SK-N-SH (cell line): ENCODE measurements at regions not wholly inside any gene's neighbourhood (a gene's known extent, or its start where the extent isn't known, plus 50 kb on each side); places are given as distances from the start of the nearest gene placed in this dataset.

Source experiments
- CTCF ChIA-PET: fragments of 300-600, 350-600 bp; formaldehyde crosslinking; extraction: SDS; loops from one replicate; lab custom pipeline; 2021; lab: Yijun Ruan, JAX
- POLR2A ChIA-PET: fragments of 350-600 bp; sonication (Branson Sonifier 250); formaldehyde crosslinking; extraction: SDS; loops from one replicate; lab custom pipeline; 2020; ENCODE audit warnings: antibody characterized with exemption, inconsistent platforms; lab: Yijun Ruan, JAX
- DNase-seq: peaks from one replicate; pipeline ENCODE4 v3.0.0; 2012
- H2AFZ ChIP-seq: fragments of 200-600 bp; sonication (generic); 2 replicates; pipeline ENCODE4 v1.8.1; 2016; ENCODE audit warnings: antibody characterized with exemption, mild to moderate bottlenecking, low read depth
- H3F3A ChIP-seq: fragments of 200-600 bp; sonication (generic); replicated peaks from 2 replicates; pipeline ENCODE3; 2016; ENCODE audit warnings: antibody characterized with exemption, mild to moderate bottlenecking; ENCODE audit not compliant: insufficient read depth
- H3K27ac ChIP-seq, 2 experiments: fragments of 200-500 bp in 1 of 2; fragments of 200-600 bp in 1 of 2; sonication (Bioruptor generic) in 1 of 2; sonication (generic), shearing (Covaris generic) in 1 of 2; 2 replicates each; pipeline versions ENCODE4 v1.5.1 to v1.6.1; 2014 to 2016; ENCODE audit warnings: low read depth in 2 of 2, inconsistent platforms in 1 of 2, low read length in 1 of 2, mild to moderate bottlenecking in 1 of 2, mixed read lengths in 1 of 2
- H3K27me3 ChIP-seq: fragments of 200-600 bp; sonication (generic), shearing (Covaris generic); 2 replicates; pipeline ENCODE4 v1.6.1; 2016; ENCODE audit warnings: mixed run types; ENCODE audit not compliant: insufficient read depth
- H3K36me3 ChIP-seq, 2 experiments: fragments of 200-500 bp in 1 of 2; fragments of 200-600 bp in 1 of 2; sonication (Bioruptor generic) in 1 of 2; sonication (generic) in 1 of 2; replicated peaks in 1 of 2; 2 replicates each; pipeline versions ENCODE3 to v1.5.1; 2014 to 2016; ENCODE audit warnings: low read length in 1 of 2, mild to moderate bottlenecking in 1 of 2; ENCODE audit not compliant: insufficient read depth in 2 of 2, control insufficient read depth in 1 of 2
- H3K4me1 ChIP-seq, 2 experiments: fragments of 200-500 bp in 1 of 2; fragments of 200-600 bp in 1 of 2; sonication (Bioruptor generic) in 1 of 2; sonication (generic), shearing (Covaris generic) in 1 of 2; 2 replicates each; pipeline versions ENCODE4 v1.5.1 to v1.6.1; 2014 to 2016; ENCODE audit warnings: low read depth in 1 of 2, low read length in 1 of 2, mixed run types in 1 of 2; ENCODE audit not compliant: insufficient read depth in 2 of 2, control insufficient read depth in 1 of 2
- H3K4me2 ChIP-seq: fragments of 200-600 bp; sonication (generic), shearing (Covaris generic); 2 replicates; pipeline ENCODE4 v1.6.1; 2017; ENCODE audit warnings: mixed run types
- H3K4me3 ChIP-seq, 2 experiments: fragments of 200-500 bp in 1 of 2; fragments of 200-600 bp in 1 of 2; sonication (Bioruptor generic) in 1 of 2; sonication (generic), shearing (Covaris generic) in 1 of 2; 2 replicates each; pipeline versions ENCODE4 v1.5.1 to v1.8.1; 2014 to 2016; ENCODE audit warnings: low read depth in 2 of 2, inconsistent platforms in 1 of 2, low read length in 1 of 2, mild to moderate bottlenecking in 1 of 2, mixed read lengths in 1 of 2, moderate library complexity in 1 of 2
- H3K79me2 ChIP-seq: fragments of 200-600 bp; sonication (generic); 2 replicates; pipeline ENCODE4 v1.8.1; 2017; ENCODE audit warnings: mild to moderate bottlenecking; ENCODE audit not compliant: insufficient read depth
- H3K9ac ChIP-seq: fragments of 200-600 bp; sonication (generic); 2 replicates; pipeline ENCODE4 v1.6.1; 2017; ENCODE audit warnings: mixed run types
- H3K9me2 ChIP-seq: fragments of 200-600 bp; sonication (generic); 2 replicates; pipeline ENCODE4 v1.6.1; 2017; ENCODE audit warnings: mixed run types
- H3K9me3 ChIP-seq: fragments of 200-600 bp; sonication (generic); 2 replicates; pipeline ENCODE4 v1.6.1; 2017; ENCODE audit warnings: mixed run types, mild to moderate bottlenecking, moderate library complexity
- H4K20me1 ChIP-seq: fragments of 200-600 bp; sonication (generic); 2 replicates; pipeline ENCODE4 v1.6.1; 2017; ENCODE audit warnings: mild to moderate bottlenecking, mixed run types; ENCODE audit not compliant: insufficient read depth
- CTCF ChIP-seq: fragments of 200-600 bp; sonication (generic); IDR thresholded peaks from 2 replicates; pipeline ENCODE4 v1.6.1; 2017; ENCODE audit warnings: antibody characterized with exemption, mild to moderate bottlenecking, moderate library complexity
- EZH2phosphoT487 ChIP-seq: fragments of 200-600 bp; sonication (generic); IDR thresholded peaks from 2 replicates; pipeline ENCODE4 v1.6.1; 2017; ENCODE audit warnings: low read depth, mixed run types, mild to moderate bottlenecking, antibody characterized with exemption, moderate library complexity, borderline replicate concordance
- FOSL2 ChIP-seq: IDR thresholded peaks from 2 replicates; pipeline ENCODE4 v1.4.0; 2012; ENCODE audit warnings: low read depth, mild to moderate bottlenecking, moderate library complexity, borderline replicate concordance
- FOXJ3 ChIP-seq: sonication (generic); formaldehyde crosslinking; IDR thresholded peaks from 2 replicates; pipeline ENCODE4 v1.5.1; 2020; ENCODE audit warnings: mild to moderate bottlenecking, missing genetic modification reagents
- FOXM1 ChIP-seq: IDR thresholded peaks from 2 replicates; pipeline ENCODE4 v1.4.0; 2012; ENCODE audit warnings: low read depth, mild to moderate bottlenecking
- GABPA ChIP-seq: IDR thresholded peaks from 2 replicates; pipeline ENCODE4 v1.4.0; 2012; ENCODE audit warnings: low read depth, mild to moderate bottlenecking
- GATA2 ChIP-seq: sonication (generic); formaldehyde crosslinking; IDR thresholded peaks from 2 replicates; pipeline ENCODE4 v1.5.0; 2020; ENCODE audit warnings: mild to moderate bottlenecking, missing genetic modification reagents
- IRF3 ChIP-seq: fragments of 150-350 bp; IDR thresholded peaks from 2 replicates; pipeline ENCODE4 v1.6.1; 2016; ENCODE audit warnings: mild to moderate bottlenecking, low read depth, low read length
- JUND ChIP-seq: IDR thresholded peaks from 2 replicates; pipeline ENCODE4 v1.4.0; 2012
- MEF2A ChIP-seq: IDR thresholded peaks from 2 replicates; pipeline ENCODE4 v1.4.0; 2012; ENCODE audit warnings: low read depth, borderline replicate concordance
- RFX5 ChIP-seq: IDR thresholded peaks from 2 replicates; pipeline ENCODE4 v1.6.1; 2012; ENCODE audit warnings: mild to moderate bottlenecking, improper control_type of control experiment, low read length
- TCF12 ChIP-seq: IDR thresholded peaks from 2 replicates; pipeline ENCODE4 v1.4.0; 2012
- USF2 ChIP-seq: fragments of 150-350 bp; IDR thresholded peaks from 2 replicates; pipeline ENCODE4 v1.6.1; 2017; ENCODE audit warnings: antibody characterized with exemption, low read length, low read depth, borderline replicate concordance
- WGBS: methylation state at CpG from one replicate; pipeline ENCODE4 v1.1.6; 2017; ENCODE audit warnings: low lambda C conversion rate; 5-methylcytosine and 5-hydroxymethylcytosine counted together
- TF ChIP-seq, protein P1 (sequence below): IDR thresholded peaks from 2 replicates; pipeline ENCODE4 v1.4.0; 2012; ENCODE audit warnings: low read depth
- TF ChIP-seq, protein P2 (sequence below): IDR thresholded peaks from 2 replicates; pipeline ENCODE4 v1.6.1; 2012; ENCODE audit warnings: mild to moderate bottlenecking, low read depth, low read length, moderate library complexity
- TF ChIP-seq, protein P3 (sequence below): IDR thresholded peaks from 2 replicates; pipeline ENCODE4 v1.4.0; 2012; ENCODE audit warnings: low read depth, borderline replicate concordance
- TF ChIP-seq, protein P4 (sequence below): IDR thresholded peaks from 2 replicates; pipeline ENCODE4; 2012

DNA sequence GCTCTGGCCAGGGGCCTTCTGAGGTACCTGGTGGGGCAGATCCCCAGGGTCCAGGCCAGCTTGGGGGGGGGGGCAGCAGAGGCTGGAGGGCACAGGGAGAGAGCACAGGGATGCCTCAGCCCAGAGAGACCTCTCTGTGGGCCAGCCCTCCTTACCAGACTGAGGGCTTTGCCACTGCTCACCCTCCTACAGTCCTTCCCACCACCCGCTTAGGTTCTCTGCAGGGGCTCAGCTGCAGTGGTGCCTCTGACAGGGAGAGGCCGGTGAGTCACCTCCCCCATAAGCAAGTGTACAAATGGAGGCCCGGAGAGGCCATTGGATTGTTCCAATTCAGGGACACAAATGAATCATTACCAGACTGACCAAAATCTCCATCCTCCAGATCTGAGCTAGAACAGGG, 68.1 kb upstream of the LMO1 start:
- H3K9me2 ChIP-seq = no peaks in the 10 kb centered on the region
- no peak for DNase-seq
- no peak overlapping the region for H2AFZ ChIP-seq
- no peaks in the 10 kb centered on the region for H3K36me3 ChIP-seq
- TF ChIP-seq FOSL2 (no peak), USF2 (no peak), EZH2phosphoT487 (no peak), RFX5 (no peak), FOXJ3 (no peak), GATA2 (no peak), IRF3 (no peak), GABPA (no peak), FOXM1 (no peak), MEF2A (no peak), JUND (no peak), TCF12 (no peak), CTCF (no peak)
- TF ChIP-seq, protein P1, sequence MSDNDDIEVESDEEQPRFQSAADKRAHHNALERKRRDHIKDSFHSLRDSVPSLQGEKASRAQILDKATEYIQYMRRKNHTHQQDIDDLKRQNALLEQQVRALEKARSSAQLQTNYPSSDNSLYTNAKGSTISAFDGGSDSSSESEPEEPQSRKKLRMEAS = no peak
- TF ChIP-seq, protein P2, sequence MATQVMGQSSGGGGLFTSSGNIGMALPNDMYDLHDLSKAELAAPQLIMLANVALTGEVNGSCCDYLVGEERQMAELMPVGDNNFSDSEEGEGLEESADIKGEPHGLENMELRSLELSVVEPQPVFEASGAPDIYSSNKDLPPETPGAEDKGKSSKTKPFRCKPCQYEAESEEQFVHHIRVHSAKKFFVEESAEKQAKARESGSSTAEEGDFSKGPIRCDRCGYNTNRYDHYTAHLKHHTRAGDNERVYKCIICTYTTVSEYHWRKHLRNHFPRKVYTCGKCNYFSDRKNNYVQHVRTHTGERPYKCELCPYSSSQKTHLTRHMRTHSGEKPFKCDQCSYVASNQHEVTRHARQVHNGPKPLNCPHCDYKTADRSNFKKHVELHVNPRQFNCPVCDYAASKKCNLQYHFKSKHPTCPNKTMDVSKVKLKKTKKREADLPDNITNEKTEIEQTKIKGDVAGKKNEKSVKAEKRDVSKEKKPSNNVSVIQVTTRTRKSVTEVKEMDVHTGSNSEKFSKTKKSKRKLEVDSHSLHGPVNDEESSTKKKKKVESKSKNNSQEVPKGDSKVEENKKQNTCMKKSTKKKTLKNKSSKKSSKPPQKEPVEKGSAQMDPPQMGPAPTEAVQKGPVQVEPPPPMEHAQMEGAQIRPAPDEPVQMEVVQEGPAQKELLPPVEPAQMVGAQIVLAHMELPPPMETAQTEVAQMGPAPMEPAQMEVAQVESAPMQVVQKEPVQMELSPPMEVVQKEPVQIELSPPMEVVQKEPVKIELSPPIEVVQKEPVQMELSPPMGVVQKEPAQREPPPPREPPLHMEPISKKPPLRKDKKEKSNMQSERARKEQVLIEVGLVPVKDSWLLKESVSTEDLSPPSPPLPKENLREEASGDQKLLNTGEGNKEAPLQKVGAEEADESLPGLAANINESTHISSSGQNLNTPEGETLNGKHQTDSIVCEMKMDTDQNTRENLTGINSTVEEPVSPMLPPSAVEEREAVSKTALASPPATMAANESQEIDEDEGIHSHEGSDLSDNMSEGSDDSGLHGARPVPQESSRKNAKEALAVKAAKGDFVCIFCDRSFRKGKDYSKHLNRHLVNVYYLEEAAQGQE = no peak
- TF ChIP-seq, protein P3, sequence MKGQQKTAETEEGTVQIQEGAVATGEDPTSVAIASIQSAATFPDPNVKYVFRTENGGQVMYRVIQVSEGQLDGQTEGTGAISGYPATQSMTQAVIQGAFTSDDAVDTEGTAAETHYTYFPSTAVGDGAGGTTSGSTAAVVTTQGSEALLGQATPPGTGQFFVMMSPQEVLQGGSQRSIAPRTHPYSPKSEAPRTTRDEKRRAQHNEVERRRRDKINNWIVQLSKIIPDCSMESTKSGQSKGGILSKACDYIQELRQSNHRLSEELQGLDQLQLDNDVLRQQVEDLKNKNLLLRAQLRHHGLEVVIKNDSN = no peak
- TF ChIP-seq, protein P4, sequence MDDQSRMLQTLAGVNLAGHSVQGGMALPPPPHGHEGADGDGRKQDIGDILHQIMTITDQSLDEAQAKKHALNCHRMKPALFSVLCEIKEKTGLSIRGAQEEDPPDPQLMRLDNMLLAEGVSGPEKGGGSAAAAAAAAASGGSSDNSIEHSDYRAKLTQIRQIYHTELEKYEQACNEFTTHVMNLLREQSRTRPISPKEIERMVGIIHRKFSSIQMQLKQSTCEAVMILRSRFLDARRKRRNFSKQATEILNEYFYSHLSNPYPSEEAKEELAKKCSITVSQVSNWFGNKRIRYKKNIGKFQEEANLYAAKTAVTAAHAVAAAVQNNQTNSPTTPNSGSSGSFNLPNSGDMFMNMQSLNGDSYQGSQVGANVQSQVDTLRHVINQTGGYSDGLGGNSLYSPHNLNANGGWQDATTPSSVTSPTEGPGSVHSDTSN = no peak
- no peak overlapping the region for H3K4me2 ChIP-seq
- no peaks in the 10 kb centered on the region for H3K27me3 ChIP-seq
- no peak overlapping the region for H3K9ac ChIP-seq
- no peak overlapping the region for H3K27ac ChIP-seq
- WGBS = 51% methylated on average over 2 of the region's 3 CpGs
- H3F3A ChIP-seq = no peaks in the 10 kb centered on the region
- ChIA-PET CTCF (interaction anchor here (0.9 to 2.1 kb wide), 5 partner anchors 12 to 66 kb away, joined by 3 to 5 read pairs (median 3); no protein-coding TSS in a partner anchor), POLR2A (no interaction called here)
- peaks cover 6 to 39% of the 10 kb centered on the region in 2 experiments; a peak in 2 of 4 replicates for H3K4me1 ChIP-seq
- H3K9me3 ChIP-seq = no peaks in the 10 kb centered on the region
- no peak overlapping the region for H3K4me3 ChIP-seq
- H3K79me2 ChIP-seq = no peaks in the 10 kb centered on the region
- no peaks in the 10 kb centered on the region for H4K20me1 ChIP-seq
